ENCODE measurements at regions not wholly inside any gene's neighbourhood (a gene's known extent, or its start where the extent isn't known, plus 50 kb on each side); places are given as distances from the start of the nearest gene placed in this dataset.

GRCh38 chr4:67160394-67160793 is 384.9 kb downstream of the CENPC start:
- Histone ChIP-seq H3K36me3 (ENCODE audit: control insufficient read depth, insufficient read depth, low read length) (no peaks in the 10 kb centered on the region), H3K27me3 (ENCODE audit: control insufficient read depth, insufficient read depth, low read length) (no peaks in the 10 kb centered on the region), H3K4me3 (ENCODE audit: low read depth, low read length) (no peak overlapping the region)
- DNase-seq (ENCODE audit: low read depth): no peak
- no peak for TF ChIP-seq CTCF (IDR thresholded peaks at IDR 0.05; ENCODE audit: insufficient read depth, low read length, poor library complexity, severe bottlenecking)

GRCh38 chr4:67158666-67159065 is 386.6 kb downstream of the CENPC start:
- Histone ChIP-seq H3K27me3 (ENCODE audit: control insufficient read depth, insufficient read depth, low read length) (no peaks in the 10 kb centered on the region), H3K36me3 (ENCODE audit: control insufficient read depth, insufficient read depth, low read length) (no peaks in the 10 kb centered on the region), H3K4me3 (ENCODE audit: low read depth, low read length) (no peak overlapping the region)
- no peak for TF ChIP-seq CTCF (IDR thresholded peaks at IDR 0.05; ENCODE audit: insufficient read depth, low read length, poor library complexity, severe bottlenecking)
- no peak for DNase-seq (ENCODE audit: low read depth)

- TF ChIP-seq CTCF (IDR thresholded peaks at IDR 0.05; ENCODE audit: insufficient read depth, low read length, poor library complexity, severe bottlenecking): no peak
- Histone ChIP-seq H3K36me3 (ENCODE audit: control insufficient read depth, insufficient read depth, low read length) (no peaks in the 10 kb centered on the region), H3K27me3 (ENCODE audit: control insufficient read depth, insufficient read depth, low read length) (no peaks in the 10 kb centered on the region), H3K4me3 (ENCODE audit: low read depth, low read length) (no peak overlapping the region)
- DNase-seq (ENCODE audit: low read depth): no peak
Observed at GRCh38 chr4:67152976-67153375, 392.3 kb downstream of the CENPC start.

GRCh38 chr4:67151376-67152343 is 393.6 kb downstream of the CENPC start:
- Histone ChIP-seq H3K36me3 (ENCODE audit: control insufficient read depth, insufficient read depth, low read length) (no peaks in the 10 kb centered on the region), H3K27me3 (ENCODE audit: control insufficient read depth, insufficient read depth, low read length) (no peaks in the 10 kb centered on the region), H3K4me3 (ENCODE audit: low read depth, low read length) (no peak overlapping the region)
- no peak for DNase-seq (ENCODE audit: low read depth)
- no peak for TF ChIP-seq CTCF (IDR thresholded peaks at IDR 0.05; ENCODE audit: insufficient read depth, low read length, poor library complexity, severe bottlenecking)

GRCh38 chr4:67141586-67141985 is 403.7 kb downstream of the CENPC start:
- TF ChIP-seq CTCF (IDR thresholded peaks at IDR 0.05; ENCODE audit: insufficient read depth, low read length, poor library complexity, severe bottlenecking): no peak
- H3K27me3 ChIP-seq (ENCODE audit: control insufficient read depth, insufficient read depth, low read length): no peaks in the 10 kb centered on the region
- H3K36me3 ChIP-seq (ENCODE audit: control insufficient read depth, insufficient read depth, low read length): no peaks in the 10 kb centered on the region
- no peak overlapping the region for H3K4me3 ChIP-seq (ENCODE audit: low read depth, low read length)
- DNase-seq (ENCODE audit: low read depth): no peak
